GM19468 (cell line): ENCODE measurements at regions not wholly inside any gene's neighbourhood (a gene's known extent, or its start where the extent isn't known, plus 50 kb on each side); places are given as distances from the start of the nearest gene placed in this dataset.
"Not testable (repeated sequence)": the region's sequence is repeated elsewhere in the genome, so short reads cannot be mapped to it uniquely, and the experiment has no call there.

Experiments
- ATAC-seq: cut with Tn5 transposase; IDR thresholded peaks from one replicate; pipeline ENCODE4 v1.9.1; 2021; ENCODE audit warnings: mild to moderate bottlenecking, moderate library complexity, moderate number of reproducible peaks; ENCODE audit not compliant: unreplicated experiment; ENCODE audit errors: extremely low read depth

DNA sequence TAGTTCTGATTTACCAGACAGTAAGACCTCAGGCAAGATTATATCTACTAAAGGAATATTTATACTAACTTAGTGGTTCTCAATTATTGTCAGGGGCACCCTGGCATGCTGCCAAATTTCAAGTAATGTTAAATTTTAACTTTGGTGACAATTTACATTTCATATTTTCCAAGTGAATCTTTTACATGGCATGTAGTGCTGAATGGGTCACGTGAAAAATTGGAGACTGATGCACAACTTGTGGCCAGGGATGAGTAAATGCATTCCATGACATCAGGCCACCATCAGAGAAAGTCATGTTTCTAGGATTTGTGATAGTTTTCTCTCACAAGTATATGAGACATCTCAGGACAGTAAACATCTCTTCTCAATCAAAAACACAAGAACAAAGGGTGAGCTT is 202.6 kb upstream of the SOX21 start:
- ATAC-seq: no peak

DNA sequence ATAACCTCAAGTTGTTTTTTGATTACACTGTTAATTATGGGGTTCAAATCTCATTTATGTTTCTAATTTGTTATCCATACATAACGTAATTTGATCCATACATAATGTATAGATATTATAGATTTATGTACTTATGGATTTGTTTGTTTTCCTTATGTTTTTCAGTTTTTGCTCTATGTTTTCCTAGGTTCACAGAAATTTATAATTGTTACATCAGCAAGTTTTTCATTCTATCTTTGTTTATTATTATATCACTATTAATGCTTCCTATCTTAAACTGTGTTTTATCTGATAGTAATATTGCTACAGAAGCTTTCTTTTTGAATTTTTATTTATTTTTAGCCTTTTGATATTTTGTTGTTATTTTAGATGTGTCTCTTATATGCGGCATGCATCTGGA is 194.3 kb upstream of the SOX21 start:
- ATAC-seq: no peak

GRCh38 chr13:94902722-94903407 is 190.5 kb upstream of the SOX21 start:
- ATAC-seq: no peak

- no peak for ATAC-seq
These were observed 188.7 kb upstream of the SOX21 start for GRCh38 chr13:94901070-94901469.

DNA sequence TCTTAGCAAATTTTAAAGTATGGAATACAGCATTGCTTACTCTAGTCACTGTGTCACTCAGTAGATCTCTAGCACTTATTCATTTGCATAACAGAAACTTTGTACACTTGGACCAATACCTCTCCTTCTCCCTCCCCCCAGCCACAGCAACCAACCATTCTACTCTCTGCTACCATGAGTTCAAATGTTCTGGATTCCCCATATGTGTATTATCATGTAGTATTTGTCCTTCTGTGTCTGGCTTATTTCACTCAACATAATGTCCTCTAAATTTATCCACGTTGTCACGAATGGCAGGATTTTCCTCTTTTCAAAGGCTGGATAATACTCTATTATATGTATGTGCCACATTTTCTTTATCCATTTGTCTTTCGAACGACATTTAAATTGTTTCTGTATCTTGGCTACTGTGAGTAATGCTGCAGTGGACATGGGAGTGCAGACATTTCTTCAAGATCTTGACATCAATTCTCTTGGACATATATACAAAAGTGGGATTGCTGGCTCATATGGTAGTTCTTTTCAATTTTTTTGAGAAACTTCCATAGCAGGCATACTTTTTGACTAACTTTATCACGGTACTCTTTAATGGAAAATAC is 184.5 kb upstream of the SOX21 start:
- no peak for ATAC-seq

DNA sequence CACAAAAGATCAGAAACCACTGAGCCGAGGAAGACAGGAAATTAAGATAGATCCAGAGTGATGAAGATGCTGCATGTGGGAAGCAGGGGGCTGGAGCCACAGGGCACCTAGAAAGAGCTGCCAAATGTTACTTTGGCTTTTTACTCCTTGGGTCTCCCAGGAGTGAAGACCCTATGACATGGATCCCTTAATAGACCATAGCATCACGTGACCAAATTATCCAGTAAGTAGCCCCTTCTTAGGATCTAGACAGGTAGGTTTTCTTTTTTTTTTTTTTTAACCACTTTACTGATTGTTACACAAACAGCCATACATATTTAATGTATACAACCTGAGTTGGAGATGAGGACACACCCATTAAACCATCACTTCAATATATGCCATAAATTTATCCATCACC is 183.9 kb upstream of the SOX21 start:
- no peak for ATAC-seq

DNA sequence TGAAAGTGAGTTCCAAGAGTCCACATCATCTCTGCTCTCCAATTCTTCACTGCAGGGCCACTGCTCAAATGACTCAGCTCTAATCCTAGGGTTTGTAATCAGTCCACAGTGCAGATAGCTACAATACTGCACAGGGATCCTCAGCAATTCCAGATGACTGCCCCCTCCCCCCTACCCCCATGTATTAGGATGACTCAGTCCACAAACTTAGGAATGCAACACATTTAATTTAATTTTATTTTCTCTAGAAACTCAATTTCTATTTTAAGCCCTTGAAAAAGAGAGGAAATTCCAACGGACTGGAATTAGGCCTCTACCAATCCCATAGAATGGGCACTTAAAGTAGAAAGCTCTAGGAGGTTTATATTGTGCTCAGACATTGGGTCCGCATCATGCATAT is 173.8 kb upstream of the SOX21 start:
- ATAC-seq: no peak

- no peak for ATAC-seq
These were observed 168.1 kb upstream of the SOX21 start for GRCh38 chr13:94880463-94880862.

DNA sequence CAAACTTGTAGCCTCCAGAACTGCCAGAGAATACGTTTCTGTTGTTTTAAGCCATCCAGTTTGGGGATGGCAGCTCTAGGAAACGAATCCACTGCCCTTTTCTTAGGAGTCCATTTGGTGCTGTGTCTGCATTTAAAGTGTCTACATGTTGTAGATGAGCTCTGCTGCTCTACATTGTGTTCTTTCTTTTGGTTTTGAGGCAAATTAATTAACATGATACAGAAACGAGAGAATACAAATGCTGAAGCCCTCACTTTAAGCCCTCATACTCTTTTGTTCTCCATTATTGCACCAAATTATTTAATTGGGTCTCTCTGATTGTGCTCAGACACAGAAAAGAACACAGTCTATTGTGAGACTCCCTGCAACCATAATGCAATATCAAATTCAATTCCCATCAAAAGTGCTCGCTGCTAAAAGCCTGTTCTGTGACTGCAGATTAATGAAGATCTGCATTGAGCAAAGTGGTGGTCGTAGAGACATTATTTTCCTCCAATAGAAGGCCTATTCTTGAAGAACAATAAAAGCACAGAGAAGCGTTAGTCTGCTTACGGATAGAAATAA is 166.3 kb upstream of the SOX21 start:
- ATAC-seq: no peak

DNA sequence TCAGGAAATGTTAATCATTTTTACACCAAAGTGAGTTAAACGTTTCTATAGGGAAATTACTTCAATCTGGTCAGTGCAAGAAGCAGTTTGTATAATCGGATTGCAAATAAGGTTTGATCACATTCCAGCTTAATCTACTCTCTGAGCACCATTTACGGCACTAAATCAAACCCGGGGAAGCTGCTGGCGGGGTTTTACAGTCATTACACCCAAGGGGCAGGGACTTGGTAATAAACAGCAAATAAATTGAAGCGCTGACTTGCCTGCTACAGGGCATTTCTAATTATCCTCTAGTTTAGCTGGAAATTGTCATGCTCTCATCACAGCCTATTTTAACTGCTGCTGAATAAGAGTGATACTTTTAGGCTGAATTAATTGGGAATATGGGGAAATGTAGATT is 152.1 kb upstream of the SOX21 start:
- ATAC-seq: no peak

DNA sequence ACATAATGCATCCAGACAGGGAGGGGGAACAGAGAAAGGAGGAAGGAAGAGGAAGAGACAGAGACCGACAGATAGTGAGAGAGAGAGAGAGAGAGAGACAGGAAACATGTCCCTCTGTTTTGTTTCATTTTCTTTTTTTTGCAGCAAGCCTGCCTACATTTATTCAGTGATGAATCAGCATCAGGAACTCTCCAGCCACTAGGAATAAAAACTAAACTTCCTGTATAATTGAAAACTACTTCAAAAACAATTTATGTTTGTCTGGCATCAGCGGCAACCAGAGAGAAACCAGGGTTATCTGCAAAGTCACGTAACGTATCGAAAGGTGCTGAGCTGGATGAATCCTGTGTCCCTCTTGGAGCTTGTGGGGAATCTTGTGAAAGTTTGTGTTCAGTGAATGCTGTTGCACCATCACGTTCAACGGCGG is 148.6 kb upstream of the SOX21 start:
- ATAC-seq: no peak

- no peak for ATAC-seq
These were observed 147.5 kb upstream of the SOX21 start for GRCh38 chr13:94859811-94860210.

GRCh38 chr13:94859278-94859691 is 146.9 kb upstream of the SOX21 start:
- no peak for ATAC-seq

- no peak for ATAC-seq
These were observed 146.5 kb upstream of the SOX21 start for GRCh38 chr13:94858856-94859255.

GRCh38 chr13:94854688-94855087 is 142.3 kb upstream of the SOX21 start:
- no peak for ATAC-seq

DNA sequence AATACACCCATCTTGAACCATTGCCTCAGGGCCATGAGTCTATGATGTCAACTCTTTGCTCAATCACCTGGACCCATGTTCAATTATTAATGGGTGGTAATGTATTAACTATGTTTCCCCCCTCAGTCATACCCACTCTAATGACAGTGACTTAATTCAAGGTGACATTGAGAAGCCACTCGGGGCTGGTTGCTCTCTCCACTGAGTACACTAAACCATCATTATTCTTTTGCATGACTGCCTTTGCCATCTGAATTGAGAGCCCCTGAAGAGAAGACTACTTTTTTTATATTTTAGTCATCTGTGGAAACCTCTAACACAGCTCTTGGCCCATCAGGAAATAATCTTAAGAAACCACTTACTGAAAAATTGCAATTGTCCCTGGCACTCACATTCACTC is 139.2 kb upstream of the SOX21 start:
- no peak for ATAC-seq

DNA sequence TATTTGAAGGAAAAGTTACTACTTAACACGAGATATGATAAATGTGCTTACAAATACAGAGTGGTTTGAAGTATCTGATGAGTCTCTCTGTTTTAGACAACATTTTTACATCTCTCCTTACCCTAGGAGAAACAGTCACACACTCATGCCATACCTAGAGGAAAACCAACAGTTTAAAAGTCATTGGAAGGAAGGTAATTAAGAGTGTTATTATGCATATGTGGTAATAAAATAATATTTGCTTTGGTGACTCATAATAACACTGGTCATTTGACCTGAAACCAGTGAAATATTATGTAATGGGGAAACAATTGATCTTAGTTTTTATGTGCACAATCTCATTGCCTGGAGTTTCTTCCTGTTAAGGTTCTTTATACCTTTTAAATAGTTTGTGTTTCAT is 136.9 kb upstream of the SOX21 start:
- no peak for ATAC-seq

DNA sequence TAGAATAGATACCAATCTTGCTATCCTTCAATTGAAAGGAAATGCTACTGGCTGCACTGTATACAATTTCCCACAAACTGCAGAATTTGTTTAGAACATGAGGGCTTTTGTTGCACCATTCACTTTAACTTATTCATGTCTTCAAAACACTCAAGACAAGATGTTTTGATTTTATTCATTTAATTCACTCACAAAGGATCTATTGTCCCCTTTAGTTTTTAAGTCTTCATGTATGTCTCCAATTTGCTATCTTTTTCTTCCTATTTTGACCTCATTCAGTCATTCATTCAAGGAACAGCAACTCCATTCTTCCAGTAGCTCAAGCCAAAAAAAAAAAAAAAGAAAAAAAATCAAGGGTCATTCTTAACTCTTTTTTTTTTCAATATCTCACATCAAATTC is 130.6 kb upstream of the SOX21 start:
- ATAC-seq: no peak

DNA sequence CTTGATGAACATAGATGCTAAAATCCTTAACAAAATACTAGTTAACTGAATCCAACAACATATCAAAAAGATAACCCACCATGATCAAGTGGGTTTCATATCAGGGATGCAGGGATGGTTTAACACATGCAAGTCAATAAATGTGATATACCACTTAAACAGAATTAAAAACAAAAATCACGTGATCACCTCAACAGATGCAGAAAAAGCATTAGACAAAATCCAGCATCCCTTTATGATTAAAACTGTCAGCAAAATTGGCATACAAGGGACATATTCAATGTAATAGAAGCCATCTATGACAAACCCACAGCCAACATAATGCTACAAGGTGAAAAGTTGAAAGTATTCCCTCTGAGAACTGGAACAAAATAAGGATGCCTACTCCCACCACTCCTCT is 124.7 kb upstream of the SOX21 start:
- ATAC-seq: not testable (repeated sequence)

- ATAC-seq: no peak
These were observed 117.6 kb upstream of the SOX21 start for GRCh38 chr13:94829837-94830365.

GRCh38 chr13:94829185-94829836 is 117.0 kb upstream of the SOX21 start:
- no peak for ATAC-seq
